ENCODE measurements at regions not wholly inside any gene's neighbourhood (a gene's known extent, or its start where the extent isn't known, plus 50 kb on each side); places are given as distances from the start of the nearest gene placed in this dataset.

DNA sequence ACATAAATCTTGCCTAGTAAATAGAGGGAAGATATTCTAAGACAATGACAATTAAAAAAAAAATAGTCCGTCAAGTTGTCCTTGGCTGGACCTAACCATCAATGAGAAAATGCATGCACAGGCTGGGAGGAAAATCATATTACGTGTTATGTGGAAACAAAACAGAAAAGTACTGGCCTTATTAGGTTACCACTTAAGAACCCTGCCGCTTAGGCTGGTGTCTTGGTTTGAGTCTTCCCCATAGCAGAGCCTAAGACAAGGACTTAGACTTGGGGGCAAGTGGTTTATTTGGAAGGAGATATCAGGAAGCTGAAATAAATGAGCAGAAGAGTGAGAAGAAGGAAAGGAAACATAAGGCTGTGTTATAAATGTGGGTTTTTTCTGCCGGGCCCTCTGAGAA is 186.4 kb downstream of the MRPL39 start:
- H3K27ac ChIP-seq (ENCODE audit: insufficient read depth, low read depth, low read length), result no peak overlapping the region
- no TSS peak for BruUV-seq (replicated peaks)
- DNase-seq (ENCODE audit: low read depth, low spot score) (no peak), FAIRE-seq (no peak)
- no peak overlapping the region for H2AFZ ChIP-seq (ENCODE audit: low read depth, low read length)
- TF ChIP-seq FOS (IDR thresholded peaks at IDR 0.05; ENCODE audit: borderline replicate concordance, insufficient read depth, low read length), result no peak
- TF ChIP-seq, protein P1, sequence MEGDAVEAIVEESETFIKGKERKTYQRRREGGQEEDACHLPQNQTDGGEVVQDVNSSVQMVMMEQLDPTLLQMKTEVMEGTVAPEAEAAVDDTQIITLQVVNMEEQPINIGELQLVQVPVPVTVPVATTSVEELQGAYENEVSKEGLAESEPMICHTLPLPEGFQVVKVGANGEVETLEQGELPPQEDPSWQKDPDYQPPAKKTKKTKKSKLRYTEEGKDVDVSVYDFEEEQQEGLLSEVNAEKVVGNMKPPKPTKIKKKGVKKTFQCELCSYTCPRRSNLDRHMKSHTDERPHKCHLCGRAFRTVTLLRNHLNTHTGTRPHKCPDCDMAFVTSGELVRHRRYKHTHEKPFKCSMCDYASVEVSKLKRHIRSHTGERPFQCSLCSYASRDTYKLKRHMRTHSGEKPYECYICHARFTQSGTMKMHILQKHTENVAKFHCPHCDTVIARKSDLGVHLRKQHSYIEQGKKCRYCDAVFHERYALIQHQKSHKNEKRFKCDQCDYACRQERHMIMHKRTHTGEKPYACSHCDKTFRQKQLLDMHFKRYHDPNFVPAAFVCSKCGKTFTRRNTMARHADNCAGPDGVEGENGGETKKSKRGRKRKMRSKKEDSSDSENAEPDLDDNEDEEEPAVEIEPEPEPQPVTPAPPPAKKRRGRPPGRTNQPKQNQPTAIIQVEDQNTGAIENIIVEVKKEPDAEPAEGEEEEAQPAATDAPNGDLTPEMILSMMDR (IDR thresholded peaks at IDR 0.05; ENCODE audit: extremely low read depth in 1 of 2, insufficient read depth in 1 of 2, low read depth in 1 of 2, low read length in 2 of 2), result no peak
- TF ChIP-seq POLR2A (IDR thresholded peaks at IDR 0.05; ENCODE audit: low read depth, low read length), result no peak
- TF ChIP-seq MYC (IDR thresholded peaks at IDR 0.05; ENCODE audit: low read depth, low read length), result no peak
- TF ChIP-seq, protein P2, sequence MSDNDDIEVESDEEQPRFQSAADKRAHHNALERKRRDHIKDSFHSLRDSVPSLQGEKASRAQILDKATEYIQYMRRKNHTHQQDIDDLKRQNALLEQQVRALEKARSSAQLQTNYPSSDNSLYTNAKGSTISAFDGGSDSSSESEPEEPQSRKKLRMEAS (IDR thresholded peaks at IDR 0.05; ENCODE audit: insufficient read depth, insufficient read length), result no peak
- TF ChIP-seq POLR2AphosphoS5 (IDR thresholded peaks at IDR 0.05; ENCODE audit: insufficient read depth, low read depth, low read length), result no peak
- no peak for TF ChIP-seq EZH2 (IDR thresholded peaks at IDR 0.05; ENCODE audit: borderline replicate concordance, low read depth, low read length, severe bottlenecking)
- no peak for TF ChIP-seq GATA2 (IDR thresholded peaks at IDR 0.05; ENCODE audit: insufficient read depth, insufficient read length, low read depth, low read length)
- TF ChIP-seq JUN (IDR thresholded peaks at IDR 0.05; ENCODE audit: borderline replicate concordance, insufficient read depth, insufficient read length, low read depth), result no peak
- no peaks in the 10 kb centered on the region for H3K9me1 ChIP-seq (replicated peaks; ENCODE audit: control insufficient read depth, extremely low read depth, insufficient read depth, low read length)
- intact Hi-C loops (cut with micrococcal nuclease), result loop anchor here (1.0 to 10.0 kb wide), 4 partner anchors 141 to 374 kb away; partner anchors contain the start of gene MRPL39
- no peak overlapping the region for H3K9ac ChIP-seq (replicated peaks; ENCODE audit: extremely low read depth, insufficient read depth, low read length)
- no peaks in the 10 kb centered on the region for H3K36me3 ChIP-seq (ENCODE audit: control insufficient read depth in 2 of 2, extremely low read depth in 1 of 2, insufficient read depth in 2 of 2, low read length in 2 of 2)
- dilution Hi-C loops (cut with MboI; ENCODE audit: extremely low pct_ligation_motif_present, low sequenced_read_pairs), result no loop called here
- H3K9me3 ChIP-seq (replicated peaks; ENCODE audit: control insufficient read depth, insufficient read depth, low read length), result no peaks in the 10 kb centered on the region
- no peak overlapping the region for H3K4me2 ChIP-seq (ENCODE audit: insufficient read depth, low read length)
- POLR2A ChIA-PET, result no interaction called here
- H3K4me1 ChIP-seq (ENCODE audit: control insufficient read depth, extremely low read depth, insufficient read depth, low read length), result no peaks in the 10 kb centered on the region
- no peaks in the 10 kb centered on the region for H3K79me2 ChIP-seq (ENCODE audit: control insufficient read depth, insufficient read depth, low read length)
- H3K27me3 ChIP-seq (ENCODE audit: control insufficient read depth in 2 of 2, insufficient read depth in 2 of 2, low read length in 2 of 2), result no peaks in the 10 kb centered on the region
- no peak overlapping the region for H3K4me3 ChIP-seq (replicated peaks in 1 of 3; ENCODE audit: insufficient read depth in 1 of 3, low read depth in 1 of 3, low read length in 3 of 3)
- CTCF ChIA-PET, result interaction anchor here (0.7 to 2.1 kb wide), 3 partner anchors 189 to 348 kb away, joined by 3 to 10 read pairs (median 3); no protein-coding TSS in a partner anchor
- H4K20me1 ChIP-seq (replicated peaks; ENCODE audit: control insufficient read depth, extremely low read depth, insufficient read depth, low read length), result no peaks in the 10 kb centered on the region

Data from endothelial cell of umbilical vein (primary cell).